Adrenal gland (tissue), 9 donors: ENCODE measurements at regions not wholly inside any gene's neighbourhood (a gene's known extent, or its start where the extent isn't known, plus 50 kb on each side); places are given as distances from the start of the nearest gene placed in this dataset.

Experiments
- DNase-seq, 7 donors: peaks; one replicate each; pipeline ENCODE4 v3.0.0-alpha.2; 2019 to 2020
- H3K27ac ChIP-seq, 5 donors: fragments of 200-600 bp; sonication (generic) in 4 of 5; 1 replicate in 3 of 5; 2 replicates in 2 of 5; pipeline versions ENCODE4 v1.5.1 to v1.8.0; 2016 to 2020; ENCODE audit warnings: mild to moderate bottlenecking in 1 of 5
- H3K27me3 ChIP-seq: fragments of 200-600 bp; 2 replicates; pipeline ENCODE4 v1.8.0; 2021
- H3K36me3 ChIP-seq, 2 donors: fragments of 200-600 bp; replicated peaks in 1 of 2; 1 replicate in 1 of 2; 2 replicates in 1 of 2; pipeline versions ENCODE4 v1.5.1 to v1.8.0; 2018 to 2022
- H3K4me1 ChIP-seq, 2 donors: fragments of 200-600 bp; replicated peaks in 1 of 2; 1 replicate in 1 of 2; 2 replicates in 1 of 2; pipeline versions ENCODE4 v1.5.1 to v1.8.0; 2018 to 2021
- H3K4me3 ChIP-seq, 4 donors: fragments of 200-600 bp; sonication (generic) in 3 of 4; one replicate each; pipeline ENCODE4 v1.5.1; 2016 to 2018
- H3K9me3 ChIP-seq, 3 donors: fragments of 200-600 bp; sonication (generic) in 1 of 3; replicated peaks in 1 of 3; 1 replicate in 2 of 3; 2 replicates in 1 of 3; pipeline versions ENCODE4 v1.5.1 to v1.8.0; 2016 to 2021
- CTCF ChIP-seq, 6 experiments: fragments of 450-650 bp in 4 of 6; fragments of 200-600 bp in 2 of 6; sonication (generic) in 1 of 6; IDR thresholded peaks; 1 replicate in 5 of 6; 2 replicates in 1 of 6; pipeline versions ENCODE4 v1.5.1 to v1.8.0; 2016 to 2021; ENCODE audit warnings: antibody characterized with exemption in 6 of 6, mild to moderate bottlenecking in 2 of 6, moderate library complexity in 1 of 6
- POLR2A ChIP-seq, 2 donors: fragments of 450-650 bp; IDR thresholded peaks; one replicate each; pipeline ENCODE4 v1.6.1; 2017; ENCODE audit warnings: antibody characterized with exemption in 2 of 2, mild to moderate bottlenecking in 2 of 2, moderate library complexity in 1 of 2
- WGBS, 4 donors: extraction: QIAGEN DNeasy Blood & Tissue Kit in 2 of 4; methylation state at CpG; one replicate each; pipeline versions ENCODE4 v1.1.5 to v1.1.7; 2013 to 2017; 5-methylcytosine and 5-hydroxymethylcytosine counted together
- intact Hi-C, 2 donors: fragments of 100-400 bp; cut with DNase I; formaldehyde crosslinking; loops; one replicate each; pipeline versions ENCODE4 v1.14.1 to v1.15.0; 2022 to 2023
- donor health status: healthy with polysubstance abuse.
- donor health status: Bipolar disorder and iron deficiency.
- donor health status: DM: yes; HTN: yes; CAD: no.
- donor health status: DM: no; HTN: no; CAD: no.
- donor health status: DM: no; HTN: no; CAD: no.

GRCh38 chr2:133953524-133953923 is 300.3 kb upstream of the MGAT5 start:
- no peak overlapping the region for H3K4me3 ChIP-seq
- H3K27me3 ChIP-seq: no peaks in the 10 kb centered on the region
- intact Hi-C loops: no loop called here
- H3K4me1 ChIP-seq: peaks cover 0 to 5% of the 10 kb centered on the region in 2 donors
- no peak for DNase-seq
- H3K36me3 ChIP-seq: no peaks in the 10 kb centered on the region
- H3K9me3 ChIP-seq: no peaks in the 10 kb centered on the region
- WGBS, 4 donors: 67 to 81% (median 78%) methylated on average over 4 of the region's 4 CpGs
- H3K27ac ChIP-seq: no peak overlapping the region
- TF ChIP-seq POLR2A (IDR thresholded peaks at IDR 0.05) (no peak), CTCF (IDR thresholded peaks at IDR 0.05) (no peak)

GRCh38 chr2:133954636-133955035 is 299.2 kb upstream of the MGAT5 start:
- no peak overlapping the region for H3K27ac ChIP-seq
- H3K27me3 ChIP-seq: no peaks in the 10 kb centered on the region
- DNase-seq: no peak
- WGBS, 4 donors: 74 to 91% (median 81%) methylated on average over 1 of the region's 1 CpG
- intact Hi-C loops: no loop called here
- TF ChIP-seq POLR2A (IDR thresholded peaks at IDR 0.05): no peak
- TF ChIP-seq CTCF (IDR thresholded peaks at IDR 0.05): no peak
- H3K4me1 ChIP-seq: peaks cover 0 to 5% of the 10 kb centered on the region in 2 donors
- no peaks in the 10 kb centered on the region for H3K36me3 ChIP-seq
- no peaks in the 10 kb centered on the region for H3K9me3 ChIP-seq
- no peak overlapping the region for H3K4me3 ChIP-seq

GRCh38 chr2:133955169-133955568 is 298.7 kb upstream of the MGAT5 start:
- WGBS, 4 donors: 28 to 43% (median 37%) methylated on average over 3 of the region's 3 CpGs

GRCh38 chr2:133956434-133956935 is 297.4 kb upstream of the MGAT5 start:
- Histone ChIP-seq H3K4me1 (peaks cover 0 to 5% of the 10 kb centered on the region in 2 donors), H3K27me3 (no peaks in the 10 kb centered on the region), H3K36me3 (no peaks in the 10 kb centered on the region), H3K4me3 (no peak overlapping the region), H3K9me3 (no peaks in the 10 kb centered on the region), H3K27ac (no peak overlapping the region)
- no peak for DNase-seq
- intact Hi-C loops: no loop called here
- WGBS, 4 donors: 54 to 76% (median 62%) methylated on average over 4 of the region's 4 CpGs
- TF ChIP-seq CTCF (IDR thresholded peaks at IDR 0.05): no peak
- no peak for TF ChIP-seq POLR2A (IDR thresholded peaks at IDR 0.05)

More at GRCh38 chr2:133955169-133955568, 298.7 kb upstream of the MGAT5 start:
- intact Hi-C loops: no loop called here
- H3K4me3 ChIP-seq: no peak overlapping the region
- no peak overlapping the region for H3K27ac ChIP-seq
- TF ChIP-seq POLR2A (IDR thresholded peaks at IDR 0.05): no peak
- TF ChIP-seq CTCF (IDR thresholded peaks at IDR 0.05): no peak
- no peaks in the 10 kb centered on the region for H3K9me3 ChIP-seq
- peaks cover 0 to 5% of the 10 kb centered on the region in 2 donors for H3K4me1 ChIP-seq
- no peak for DNase-seq
- no peaks in the 10 kb centered on the region for H3K36me3 ChIP-seq
- H3K27me3 ChIP-seq: no peaks in the 10 kb centered on the region
